ENCODE measurements at regions not wholly inside any gene's neighbourhood (a gene's known extent, or its start where the extent isn't known, plus 50 kb on each side); places are given as distances from the start of the nearest gene placed in this dataset.

GRCh38 chr1:170857955-170858354, 77.4 kb upstream of the MROH9 start:
- no peaks in the 10 kb centered on the region for H4K20me1 ChIP-seq (ENCODE audit: insufficient read depth)
- H3K27me3 ChIP-seq (ENCODE audit: insufficient read depth, low read depth, low read length) = no peaks in the 10 kb centered on the region
- no peaks in the 10 kb centered on the region for H3K36me3 ChIP-seq (ENCODE audit: insufficient read depth, low read length)
- TF ChIP-seq REST (IDR thresholded peaks at IDR 0.05; ENCODE audit: borderline replicate concordance) (no peak), CTCF (IDR thresholded peaks at IDR 0.05; ENCODE audit: poor library complexity, severe bottlenecking) (no peak), POLR2AphosphoS5 (IDR thresholded peaks at IDR 0.05) (no peak)
- H3K9me2 ChIP-seq (ENCODE audit: insufficient read depth, low read length) = no peaks in the 10 kb centered on the region
- no peaks in the 10 kb centered on the region for H3K79me2 ChIP-seq (replicated peaks; ENCODE audit: insufficient read depth, low read length)
- no peak overlapping the region for H3K4me2 ChIP-seq (ENCODE audit: low read length)
- no peaks in the 10 kb centered on the region for H3K9me3 ChIP-seq (ENCODE audit: low read length)
- H3K4me3 ChIP-seq (ENCODE audit: low read length) = no peak overlapping the region
- no peaks in the 10 kb centered on the region for H3F3A ChIP-seq (ENCODE audit: insufficient read depth, low read length, poor library complexity, severe bottlenecking)
- H3K27ac ChIP-seq (ENCODE audit: low read length) = no peak overlapping the region
- H2AFZ ChIP-seq (ENCODE audit: low read depth, low read length) = no peak overlapping the region
- no peak overlapping the region for H3K9ac ChIP-seq (ENCODE audit: low read length)

GRCh38 chr1:170863621-170864020, 71.7 kb upstream of the MROH9 start:
- H3K9ac ChIP-seq (ENCODE audit: low read length) = no peak overlapping the region
- H2AFZ ChIP-seq (ENCODE audit: low read depth, low read length) = no peak overlapping the region
- no peak overlapping the region for H3K4me2 ChIP-seq (ENCODE audit: low read length)
- H3K9me2 ChIP-seq (ENCODE audit: insufficient read depth, low read length) = no peaks in the 10 kb centered on the region
- no peaks in the 10 kb centered on the region for H3F3A ChIP-seq (ENCODE audit: insufficient read depth, low read length, poor library complexity, severe bottlenecking)
- TF ChIP-seq RAD21 (conservative IDR thresholded peaks at IDR 0.05) (no peak), EZH2 (IDR thresholded peaks at IDR 0.05; ENCODE audit: borderline replicate concordance, insufficient read depth, low read length, poor library complexity, severe bottlenecking) (no peak), REST (IDR thresholded peaks at IDR 0.05; ENCODE audit: borderline replicate concordance) (no peak), POLR2AphosphoS5 (IDR thresholded peaks at IDR 0.05) (no peak), EP300 (conservative IDR thresholded peaks at IDR 0.05; ENCODE audit: poor library complexity, severe bottlenecking) (no peak), CTCF (IDR thresholded peaks at IDR 0.05; ENCODE audit: poor library complexity, severe bottlenecking) (no peak), SMC3 (conservative IDR thresholded peaks at IDR 0.05; ENCODE audit: poor library complexity) (no peak), MXI1 (conservative IDR thresholded peaks at IDR 0.05; ENCODE audit: poor library complexity, severe bottlenecking) (no peak), TAF1 (IDR thresholded peaks at IDR 0.05; ENCODE audit: low read depth) (no peak)
- no peak overlapping the region for H3K4me3 ChIP-seq (ENCODE audit: low read length)
- H3K36me3 ChIP-seq (ENCODE audit: insufficient read depth, low read length) = no peaks in the 10 kb centered on the region
- H3K27ac ChIP-seq (ENCODE audit: low read length) = no peak overlapping the region
- no peaks in the 10 kb centered on the region for H3K79me2 ChIP-seq (replicated peaks; ENCODE audit: insufficient read depth, low read length)
- H3K27me3 ChIP-seq (ENCODE audit: insufficient read depth, low read depth, low read length) = no peaks in the 10 kb centered on the region
- no peaks in the 10 kb centered on the region for H4K20me1 ChIP-seq (ENCODE audit: insufficient read depth)
- no peaks in the 10 kb centered on the region for H3K9me3 ChIP-seq (ENCODE audit: low read length)

All from neural cell (in vitro differentiated cells).